MG63 (cell line): ENCODE measurements at regions not wholly inside any gene's neighbourhood (a gene's known extent, or its start where the extent isn't known, plus 50 kb on each side); places are given as distances from the start of the nearest gene placed in this dataset.
A peak's percentile ranks its signal among the peaks of the same experiment; 100 is the strongest.

ENCODE experiments used
- DNase-seq: peaks from one replicate; pipeline ENCODE4 v3.0.0-alpha.2; 2020
- H3K27me3 ChIP-seq: fragments of 250-450 bp; sonication (Bioruptor Pico); 2 replicates; pipeline ENCODE4 v1.5.1; 2020; ENCODE audit warnings: mild to moderate bottlenecking, moderate library complexity
- H3K36me3 ChIP-seq: fragments of 250-450 bp; sonication (Bioruptor Pico); 2 replicates; pipeline ENCODE4 v1.5.1; 2020; ENCODE audit warnings: mild to moderate bottlenecking, moderate library complexity
- H3K4me3 ChIP-seq: fragments of 250-450 bp; sonication (Bioruptor Pico); 2 replicates; pipeline ENCODE4 v1.5.1; 2020; ENCODE audit warnings: mild to moderate bottlenecking, moderate library complexity
- H3K9me3 ChIP-seq: fragments of 250-450 bp; sonication (Bioruptor Pico); 2 replicates; pipeline ENCODE4 v1.5.1; 2020; ENCODE audit warnings: mild to moderate bottlenecking, moderate library complexity

GRCh38 chr2:5824126-5824525 lies 131.9 kb downstream of the SOX11 start:
- H3K9me3 ChIP-seq: no peaks in the 10 kb centered on the region
- H3K27me3 ChIP-seq: no peaks in the 10 kb centered on the region
- no peak overlapping the region for H3K4me3 ChIP-seq
- DNase-seq: no peak
- no peaks in the 10 kb centered on the region for H3K36me3 ChIP-seq

GRCh38 chr2:5825686-5826085 lies 133.5 kb downstream of the SOX11 start:
- Histone ChIP-seq H3K27me3 (no peaks in the 10 kb centered on the region), H3K4me3 (no peak overlapping the region), H3K9me3 (no peaks in the 10 kb centered on the region), H3K36me3 (no peaks in the 10 kb centered on the region)
- DNase-seq: no peak

GRCh38 chr2:5826979-5827655 lies 134.9 kb downstream of the SOX11 start:
- Histone ChIP-seq H3K27me3 (no peaks in the 10 kb centered on the region), H3K36me3 (no peaks in the 10 kb centered on the region), H3K4me3 (no peak overlapping the region), H3K9me3 (no peaks in the 10 kb centered on the region)
- DNase-seq: no peak

GRCh38 chr2:5834501-5834900 lies 142.3 kb downstream of the SOX11 start:
- no peak for DNase-seq
- H3K4me3 ChIP-seq: no peak overlapping the region
- H3K27me3 ChIP-seq: no peaks in the 10 kb centered on the region
- no peaks in the 10 kb centered on the region for H3K36me3 ChIP-seq
- no peaks in the 10 kb centered on the region for H3K9me3 ChIP-seq

- no peak for DNase-seq
- Histone ChIP-seq H3K27me3 (no peaks in the 10 kb centered on the region), H3K9me3 (no peaks in the 10 kb centered on the region), H3K4me3 (no peak overlapping the region), H3K36me3 (no peaks in the 10 kb centered on the region)
Observed at GRCh38 chr2:5839550-5839949, 147.4 kb downstream of the SOX11 start.

- DNase-seq: no peak
- no peak overlapping the region for H3K4me3 ChIP-seq
- no peaks in the 10 kb centered on the region for H3K36me3 ChIP-seq
- H3K27me3 ChIP-seq: no peaks in the 10 kb centered on the region
- H3K9me3 ChIP-seq: no peaks in the 10 kb centered on the region
Observed at GRCh38 chr2:5841126-5841525, 148.9 kb downstream of the SOX11 start.

- Histone ChIP-seq H3K36me3 (no peaks in the 10 kb centered on the region), H3K4me3 (no peak overlapping the region), H3K27me3 (no peaks in the 10 kb centered on the region), H3K9me3 (no peaks in the 10 kb centered on the region)
- no peak for DNase-seq
Observed at GRCh38 chr2:5842326-5842725, 150.1 kb downstream of the SOX11 start.

GRCh38 chr2:5845798-5846330 lies 153.7 kb downstream of the SOX11 start:
- Histone ChIP-seq H3K36me3 (no peaks in the 10 kb centered on the region), H3K9me3 (no peaks in the 10 kb centered on the region), H3K27me3 (no peaks in the 10 kb centered on the region), H3K4me3 (no peak overlapping the region)
- no peak for DNase-seq

GRCh38 chr2:5846881-5847280 lies 154.7 kb downstream of the SOX11 start:
- DNase-seq: peak; percentile 5
- H3K9me3 ChIP-seq: no peaks in the 10 kb centered on the region
- H3K27me3 ChIP-seq: no peaks in the 10 kb centered on the region
- H3K4me3 ChIP-seq: no peak overlapping the region
- no peaks in the 10 kb centered on the region for H3K36me3 ChIP-seq

GRCh38 chr2:5849562-5849961 lies 157.4 kb downstream of the SOX11 start:
- H3K36me3 ChIP-seq: no peaks in the 10 kb centered on the region
- DNase-seq: no peak
- H3K9me3 ChIP-seq: no peaks in the 10 kb centered on the region

GRCh38 chr2:5851410-5851809 lies 159.2 kb downstream of the SOX11 start:
- no peaks in the 10 kb centered on the region for H3K27me3 ChIP-seq
- no peaks in the 10 kb centered on the region for H3K9me3 ChIP-seq
- H3K36me3 ChIP-seq: no peaks in the 10 kb centered on the region
- DNase-seq: no peak
- H3K4me3 ChIP-seq: no peak overlapping the region

More at GRCh38 chr2:5849562-5849961, 157.4 kb downstream of the SOX11 start:
- no peaks in the 10 kb centered on the region for H3K27me3 ChIP-seq
- no peak overlapping the region for H3K4me3 ChIP-seq

GRCh38 chr2:5854797-5855196 lies 162.6 kb downstream of the SOX11 start:
- no peaks in the 10 kb centered on the region for H3K36me3 ChIP-seq
- DNase-seq: no peak

GRCh38 chr2:5867056-5867455 lies 174.9 kb downstream of the SOX11 start:
- Histone ChIP-seq H3K36me3 (no peaks in the 10 kb centered on the region), H3K9me3 (no peaks in the 10 kb centered on the region), H3K4me3 (no peak overlapping the region), H3K27me3 (no peaks in the 10 kb centered on the region)
- no peak for DNase-seq

More at GRCh38 chr2:5854797-5855196, 162.6 kb downstream of the SOX11 start:
- Histone ChIP-seq H3K4me3 (no peak overlapping the region), H3K27me3 (no peaks in the 10 kb centered on the region), H3K9me3 (no peaks in the 10 kb centered on the region)

- H3K27me3 ChIP-seq: no peaks in the 10 kb centered on the region
- H3K36me3 ChIP-seq: no peaks in the 10 kb centered on the region
- DNase-seq: no peak
- no peaks in the 10 kb centered on the region for H3K9me3 ChIP-seq
- H3K4me3 ChIP-seq: no peak overlapping the region
Observed at GRCh38 chr2:5868931-5869330, 176.7 kb downstream of the SOX11 start.

GRCh38 chr2:5869936-5870335 lies 177.8 kb downstream of the SOX11 start:
- no peak for DNase-seq
- Histone ChIP-seq H3K27me3 (no peaks in the 10 kb centered on the region), H3K9me3 (no peaks in the 10 kb centered on the region), H3K36me3 (no peaks in the 10 kb centered on the region), H3K4me3 (no peak overlapping the region)

- DNase-seq: peak; percentile 50
Observed at GRCh38 chr2:5877360-5877759, 185.2 kb downstream of the SOX11 start.

GRCh38 chr2:5885451-5886173 lies 193.4 kb downstream of the SOX11 start:
- peak; percentile 1 for DNase-seq
- Histone ChIP-seq H3K4me3 (no peak overlapping the region), H3K9me3 (no peaks in the 10 kb centered on the region), H3K27me3 (no peaks in the 10 kb centered on the region), H3K36me3 (no peaks in the 10 kb centered on the region)

More at GRCh38 chr2:5877360-5877759, 185.2 kb downstream of the SOX11 start:
- H3K9me3 ChIP-seq: no peaks in the 10 kb centered on the region
- H3K36me3 ChIP-seq: no peaks in the 10 kb centered on the region
- H3K4me3 ChIP-seq: no peak overlapping the region
- no peaks in the 10 kb centered on the region for H3K27me3 ChIP-seq

GRCh38 chr2:5886462-5886861 lies 194.3 kb downstream of the SOX11 start:
- no peak for DNase-seq
- no peaks in the 10 kb centered on the region for H3K27me3 ChIP-seq
- no peaks in the 10 kb centered on the region for H3K9me3 ChIP-seq
- H3K36me3 ChIP-seq: no peaks in the 10 kb centered on the region
- no peak overlapping the region for H3K4me3 ChIP-seq
